H1 (cell line): ENCODE measurements at regions not wholly inside any gene's neighbourhood (a gene's known extent, or its start where the extent isn't known, plus 50 kb on each side); places are given as distances from the start of the nearest gene placed in this dataset.

Source experiments
- SP4 ChIP-seq: IDR thresholded peaks from 2 replicates; pipeline ENCODE4 v1.6.1; 2012; ENCODE audit warnings: low read length, inconsistent platforms
- TF ChIP-seq, protein P1 (sequence below): fragments of 300-600 bp; sonication (generic); IDR thresholded peaks from 2 replicates; pipeline ENCODE4 v1.7.1; 2012; ENCODE audit warnings: low read length, moderate library complexity, mild to moderate bottlenecking, inconsistent platforms; ENCODE audit not compliant: insufficient replicate concordance

- TF ChIP-seq, protein P1, sequence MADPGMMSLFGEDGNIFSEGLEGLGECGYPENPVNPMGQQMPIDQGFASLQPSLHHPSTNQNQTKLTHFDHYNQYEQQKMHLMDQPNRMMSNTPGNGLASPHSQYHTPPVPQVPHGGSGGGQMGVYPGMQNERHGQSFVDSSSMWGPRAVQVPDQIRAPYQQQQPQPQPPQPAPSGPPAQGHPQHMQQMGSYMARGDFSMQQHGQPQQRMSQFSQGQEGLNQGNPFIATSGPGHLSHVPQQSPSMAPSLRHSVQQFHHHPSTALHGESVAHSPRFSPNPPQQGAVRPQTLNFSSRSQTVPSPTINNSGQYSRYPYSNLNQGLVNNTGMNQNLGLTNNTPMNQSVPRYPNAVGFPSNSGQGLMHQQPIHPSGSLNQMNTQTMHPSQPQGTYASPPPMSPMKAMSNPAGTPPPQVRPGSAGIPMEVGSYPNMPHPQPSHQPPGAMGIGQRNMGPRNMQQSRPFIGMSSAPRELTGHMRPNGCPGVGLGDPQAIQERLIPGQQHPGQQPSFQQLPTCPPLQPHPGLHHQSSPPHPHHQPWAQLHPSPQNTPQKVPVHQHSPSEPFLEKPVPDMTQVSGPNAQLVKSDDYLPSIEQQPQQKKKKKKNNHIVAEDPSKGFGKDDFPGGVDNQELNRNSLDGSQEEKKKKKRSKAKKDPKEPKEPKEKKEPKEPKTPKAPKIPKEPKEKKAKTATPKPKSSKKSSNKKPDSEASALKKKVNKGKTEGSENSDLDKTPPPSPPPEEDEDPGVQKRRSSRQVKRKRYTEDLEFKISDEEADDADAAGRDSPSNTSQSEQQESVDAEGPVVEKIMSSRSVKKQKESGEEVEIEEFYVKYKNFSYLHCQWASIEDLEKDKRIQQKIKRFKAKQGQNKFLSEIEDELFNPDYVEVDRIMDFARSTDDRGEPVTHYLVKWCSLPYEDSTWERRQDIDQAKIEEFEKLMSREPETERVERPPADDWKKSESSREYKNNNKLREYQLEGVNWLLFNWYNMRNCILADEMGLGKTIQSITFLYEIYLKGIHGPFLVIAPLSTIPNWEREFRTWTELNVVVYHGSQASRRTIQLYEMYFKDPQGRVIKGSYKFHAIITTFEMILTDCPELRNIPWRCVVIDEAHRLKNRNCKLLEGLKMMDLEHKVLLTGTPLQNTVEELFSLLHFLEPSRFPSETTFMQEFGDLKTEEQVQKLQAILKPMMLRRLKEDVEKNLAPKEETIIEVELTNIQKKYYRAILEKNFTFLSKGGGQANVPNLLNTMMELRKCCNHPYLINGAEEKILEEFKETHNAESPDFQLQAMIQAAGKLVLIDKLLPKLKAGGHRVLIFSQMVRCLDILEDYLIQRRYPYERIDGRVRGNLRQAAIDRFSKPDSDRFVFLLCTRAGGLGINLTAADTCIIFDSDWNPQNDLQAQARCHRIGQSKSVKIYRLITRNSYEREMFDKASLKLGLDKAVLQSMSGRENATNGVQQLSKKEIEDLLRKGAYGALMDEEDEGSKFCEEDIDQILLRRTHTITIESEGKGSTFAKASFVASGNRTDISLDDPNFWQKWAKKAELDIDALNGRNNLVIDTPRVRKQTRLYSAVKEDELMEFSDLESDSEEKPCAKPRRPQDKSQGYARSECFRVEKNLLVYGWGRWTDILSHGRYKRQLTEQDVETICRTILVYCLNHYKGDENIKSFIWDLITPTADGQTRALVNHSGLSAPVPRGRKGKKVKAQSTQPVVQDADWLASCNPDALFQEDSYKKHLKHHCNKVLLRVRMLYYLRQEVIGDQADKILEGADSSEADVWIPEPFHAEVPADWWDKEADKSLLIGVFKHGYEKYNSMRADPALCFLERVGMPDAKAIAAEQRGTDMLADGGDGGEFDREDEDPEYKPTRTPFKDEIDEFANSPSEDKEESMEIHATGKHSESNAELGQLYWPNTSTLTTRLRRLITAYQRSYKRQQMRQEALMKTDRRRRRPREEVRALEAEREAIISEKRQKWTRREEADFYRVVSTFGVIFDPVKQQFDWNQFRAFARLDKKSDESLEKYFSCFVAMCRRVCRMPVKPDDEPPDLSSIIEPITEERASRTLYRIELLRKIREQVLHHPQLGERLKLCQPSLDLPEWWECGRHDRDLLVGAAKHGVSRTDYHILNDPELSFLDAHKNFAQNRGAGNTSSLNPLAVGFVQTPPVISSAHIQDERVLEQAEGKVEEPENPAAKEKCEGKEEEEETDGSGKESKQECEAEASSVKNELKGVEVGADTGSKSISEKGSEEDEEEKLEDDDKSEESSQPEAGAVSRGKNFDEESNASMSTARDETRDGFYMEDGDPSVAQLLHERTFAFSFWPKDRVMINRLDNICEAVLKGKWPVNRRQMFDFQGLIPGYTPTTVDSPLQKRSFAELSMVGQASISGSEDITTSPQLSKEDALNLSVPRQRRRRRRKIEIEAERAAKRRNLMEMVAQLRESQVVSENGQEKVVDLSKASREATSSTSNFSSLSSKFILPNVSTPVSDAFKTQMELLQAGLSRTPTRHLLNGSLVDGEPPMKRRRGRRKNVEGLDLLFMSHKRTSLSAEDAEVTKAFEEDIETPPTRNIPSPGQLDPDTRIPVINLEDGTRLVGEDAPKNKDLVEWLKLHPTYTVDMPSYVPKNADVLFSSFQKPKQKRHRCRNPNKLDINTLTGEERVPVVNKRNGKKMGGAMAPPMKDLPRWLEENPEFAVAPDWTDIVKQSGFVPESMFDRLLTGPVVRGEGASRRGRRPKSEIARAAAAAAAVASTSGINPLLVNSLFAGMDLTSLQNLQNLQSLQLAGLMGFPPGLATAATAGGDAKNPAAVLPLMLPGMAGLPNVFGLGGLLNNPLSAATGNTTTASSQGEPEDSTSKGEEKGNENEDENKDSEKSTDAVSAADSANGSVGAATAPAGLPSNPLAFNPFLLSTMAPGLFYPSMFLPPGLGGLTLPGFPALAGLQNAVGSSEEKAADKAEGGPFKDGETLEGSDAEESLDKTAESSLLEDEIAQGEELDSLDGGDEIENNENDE, result no peak
- TF ChIP-seq SP4, result no peak
Measured at GRCh38 chr2:199707593-199708185, 143.3 kb downstream of the FTCDNL1 start (continued).
